Motor neuron (in vitro differentiated cells): ENCODE measurements at regions not wholly inside any gene's neighbourhood (a gene's known extent, or its start where the extent isn't known, plus 50 kb on each side); places are given as distances from the start of the nearest gene placed in this dataset.

Experiments
- ATAC-seq, 8 experiments: fragments of 200-7000 bp; cut with Tn5 transposase; replicated peaks in 6 of 8; 2 replicates each; pipeline ENCODE4 v1.8.0; 2021; ENCODE audit warnings: mild to moderate bottlenecking in 8 of 8, moderate library complexity in 8 of 8
- H3K27ac ChIP-seq, 2 donors: fragments of 250-450 bp; sonication (Bioruptor Pico); 2 replicates each; pipeline ENCODE4 v1.9.0; 2021; ENCODE audit warnings: antibody characterized with exemption in 2 of 2, mild to moderate bottlenecking in 2 of 2, moderate library complexity in 1 of 2
- H3K4me1 ChIP-seq, 2 donors: fragments of 250-450 bp; sonication (Bioruptor Pico); replicated peaks in 1 of 2; 2 replicates each; pipeline ENCODE4 v1.6.1; 2021; ENCODE audit warnings: antibody characterized with exemption in 2 of 2, mild to moderate bottlenecking in 2 of 2, moderate library complexity in 1 of 2
- H3K4me3 ChIP-seq, 5 donors: fragments of 250-450 bp; sonication (Bioruptor Pico); 2 replicates each; pipeline ENCODE4 v1.9.0; 2021; ENCODE audit warnings: antibody characterized with exemption in 5 of 5, mild to moderate bottlenecking in 5 of 5, moderate library complexity in 4 of 5
- WGBS, 10 experiments: fragments of 450-650 bp; shearing (Covaris generic); methylation state at CpG; one replicate each; pipeline ENCODE4 v1.0.0; 2022; 5-methylcytosine and 5-hydroxymethylcytosine counted together
- in situ Hi-C, 9 experiments: fragments of 400-800 bp; cut with MboI; loops; one replicate each; pipeline ENCODE4 v1.15.0; 2021; ENCODE audit warnings: low sequenced_read_pairs in 9 of 9, low pct_unique_long_range_greater_than_20kb in 2 of 9; ENCODE audit not compliant: unreplicated experiment in 9 of 9

GRCh38 chr4:165779950-165780670 is 92.9 kb upstream of the TLL1 start:
- 18 to 89% (median 52%) methylated on average over 2 to 5 of the region's 5 CpGs; no CpG with 5 or more reads in 2 of the 10 experiments for WGBS, 10 experiments
- ATAC-seq, result peak in 1 of 8 experiments; percentile 41
- no peak overlapping the region for H3K4me3 ChIP-seq
- H3K4me1 ChIP-seq, result no peaks in the 10 kb centered on the region
- in situ Hi-C loops, result no loop called here
- no peak overlapping the region for H3K27ac ChIP-seq

GRCh38 chr4:165780735-165781134 is 92.3 kb upstream of the TLL1 start:
- Histone ChIP-seq H3K4me1 (no peaks in the 10 kb centered on the region), H3K27ac (no peak overlapping the region), H3K4me3 (no peak overlapping the region)
- 0 to 100% (median 83%) methylated on average over 1 of the region's 1 CpG for WGBS, 10 experiments
- peak in 1 of 8 experiments; percentile 41 for ATAC-seq
- in situ Hi-C loops, result no loop called here

DNA sequence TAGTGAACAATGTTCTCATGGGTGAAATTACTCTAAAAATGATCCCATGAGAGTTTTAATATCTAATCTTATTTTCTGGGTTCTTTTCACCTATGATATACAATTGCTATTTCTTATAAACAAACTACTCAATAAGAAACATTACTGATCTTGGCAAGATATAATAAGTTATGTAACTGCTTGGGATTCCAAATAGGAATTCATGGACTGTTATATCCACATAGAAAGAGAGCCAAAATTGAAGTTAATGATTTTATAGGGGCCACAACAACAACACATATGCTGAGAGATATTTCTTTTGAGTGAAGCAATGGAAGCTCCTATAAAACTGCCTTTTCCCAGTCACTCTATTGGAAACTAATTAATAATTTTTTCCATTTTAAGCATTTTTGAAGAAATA is 90.4 kb upstream of the TLL1 start:
- H3K4me3 ChIP-seq, result no peak overlapping the region
- H3K27ac ChIP-seq, result no peak overlapping the region
- H3K4me1 ChIP-seq, result no peaks in the 10 kb centered on the region
- in situ Hi-C loops, result no loop called here
- no peak for ATAC-seq

GRCh38 chr4:165783626-165784025 is 89.4 kb upstream of the TLL1 start:
- no peaks in the 10 kb centered on the region for H3K4me1 ChIP-seq
- H3K27ac ChIP-seq, result no peak overlapping the region
- no peak for ATAC-seq
- in situ Hi-C loops, result no loop called here
- no peak overlapping the region for H3K4me3 ChIP-seq
- WGBS, 10 experiments, result 0 to 92% (median 51%) methylated on average over 1 to 3 of the region's 3 CpGs; no CpG with 5 or more reads in 2 of the 10 experiments

DNA sequence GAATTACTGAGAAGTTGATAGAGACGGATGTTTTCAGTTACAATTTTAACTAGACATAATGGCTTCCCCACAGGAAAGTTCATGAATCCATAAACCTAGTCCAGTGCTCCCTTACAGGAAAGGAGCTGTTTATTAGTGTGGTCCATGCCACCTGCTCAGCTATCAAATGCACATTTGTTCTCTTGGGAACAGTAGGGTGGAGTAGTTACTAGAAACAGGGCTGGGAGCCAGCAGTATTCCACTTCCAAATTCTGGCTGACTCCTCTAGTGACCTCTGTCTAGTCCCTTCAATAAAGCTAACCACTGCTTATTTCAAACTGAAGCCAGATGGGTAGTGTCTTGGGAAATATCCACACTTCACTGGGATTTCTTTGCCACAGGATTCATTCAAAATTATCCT is 88.4 kb upstream of the TLL1 start:
- in situ Hi-C loops, result no loop called here
- ATAC-seq, result peak in 2 of 8 experiments; percentile 47 to 75
- no peaks in the 10 kb centered on the region for H3K4me1 ChIP-seq
- WGBS, 10 experiments, result 0 to 100% (median 67%) methylated on average over 1 of the region's 1 CpG; no CpG with 5 or more reads in 3 of the 10 experiments
- no peak overlapping the region for H3K27ac ChIP-seq
- no peak overlapping the region for H3K4me3 ChIP-seq

GRCh38 chr4:165785337-165785736 is 87.7 kb upstream of the TLL1 start:
- Histone ChIP-seq H3K27ac (no peak overlapping the region), H3K4me1 (no peaks in the 10 kb centered on the region), H3K4me3 (no peak overlapping the region)
- ATAC-seq, result no peak
- in situ Hi-C loops, result no loop called here
- 0 to 100% (median 80%) methylated on average over 1 to 2 of the region's 2 CpGs; no CpG with 5 or more reads in 3 of the 10 experiments for WGBS, 10 experiments

DNA sequence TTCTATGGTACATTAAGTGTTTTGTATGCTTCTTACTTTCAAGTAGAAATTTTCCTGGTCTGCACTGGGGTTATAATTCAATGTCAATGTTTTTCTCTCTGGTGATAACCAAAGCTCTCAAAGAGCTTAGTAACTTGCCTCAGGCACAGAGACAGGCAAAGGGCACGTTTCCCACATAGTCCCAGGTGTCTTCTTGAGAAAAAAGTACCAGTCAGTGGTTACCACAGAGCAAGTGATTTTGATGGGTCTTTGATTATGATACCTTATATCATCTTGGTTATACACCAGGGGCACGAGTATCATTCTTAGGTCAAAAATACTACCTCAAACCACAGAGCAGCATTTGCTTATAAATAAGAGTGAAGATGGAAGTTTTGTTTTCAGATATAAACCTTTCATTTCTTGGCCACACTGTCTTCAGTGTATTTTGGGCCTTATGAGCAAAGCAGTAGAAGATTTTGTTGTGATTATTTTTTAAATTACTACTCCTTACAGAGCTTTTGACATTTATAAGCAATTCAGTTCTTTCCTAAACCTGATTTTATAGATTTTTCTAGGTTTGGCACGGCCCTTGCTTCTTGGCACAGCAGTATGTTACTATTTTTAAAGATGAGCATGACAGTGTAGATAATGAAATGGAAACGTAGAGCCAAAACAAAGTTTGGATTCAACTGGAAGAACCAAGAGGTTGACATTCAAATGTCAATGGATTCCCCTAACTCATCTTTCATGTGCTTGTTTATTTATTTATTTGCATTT is 85.3 kb upstream of the TLL1 start:
- Histone ChIP-seq H3K4me3 (no peak overlapping the region), H3K4me1 (no peaks in the 10 kb centered on the region), H3K27ac (no peak overlapping the region)
- in situ Hi-C loops, result no loop called here
- 4 to 100% (median 71%) methylated on average over 1 to 4 of the region's 4 CpGs for WGBS, 10 experiments
- ATAC-seq, result no peak

DNA sequence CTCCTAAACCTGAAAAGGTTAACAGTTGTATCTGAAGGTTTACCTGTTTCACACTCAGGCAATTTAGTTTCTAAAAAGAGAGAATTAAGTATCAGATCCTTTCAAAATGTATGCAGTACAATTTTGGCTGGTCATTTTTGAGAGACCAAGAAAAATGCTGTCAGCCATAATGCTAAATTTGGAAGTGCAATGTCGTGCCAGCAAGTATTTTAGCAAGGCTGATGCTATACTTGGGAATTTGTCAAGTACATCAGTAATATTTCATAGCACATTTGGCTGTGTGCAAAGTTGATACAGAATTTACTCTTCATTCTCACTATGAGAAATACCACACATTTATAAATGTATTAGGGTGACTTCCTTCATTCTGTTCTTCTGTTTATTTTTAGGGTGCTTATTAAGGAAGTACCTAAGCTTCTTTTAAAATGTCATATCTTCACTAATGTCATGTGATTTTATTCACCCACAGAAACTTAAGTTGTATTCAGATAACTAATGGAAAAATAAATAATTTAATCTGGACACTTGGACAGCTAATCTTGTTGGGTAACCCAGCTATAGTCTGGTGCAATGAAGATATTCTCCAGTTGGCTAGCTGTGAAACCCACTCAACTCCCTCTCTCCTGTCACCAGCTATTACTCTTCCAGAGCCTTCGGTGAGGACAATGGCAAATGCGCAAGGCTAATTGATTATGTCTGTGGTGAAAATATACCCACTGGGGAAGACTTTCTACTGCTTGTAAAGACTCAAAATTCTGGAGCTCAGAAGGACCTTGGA is 84.2 kb upstream of the TLL1 start:
- Histone ChIP-seq H3K4me1 (no peaks in the 10 kb centered on the region), H3K4me3 (no peak overlapping the region), H3K27ac (no peak overlapping the region)
- in situ Hi-C loops, result no loop called here
- 0 to 90% (median 48%) methylated on average over 1 to 3 of the region's 3 CpGs for WGBS, 10 experiments
- no peak for ATAC-seq

DNA sequence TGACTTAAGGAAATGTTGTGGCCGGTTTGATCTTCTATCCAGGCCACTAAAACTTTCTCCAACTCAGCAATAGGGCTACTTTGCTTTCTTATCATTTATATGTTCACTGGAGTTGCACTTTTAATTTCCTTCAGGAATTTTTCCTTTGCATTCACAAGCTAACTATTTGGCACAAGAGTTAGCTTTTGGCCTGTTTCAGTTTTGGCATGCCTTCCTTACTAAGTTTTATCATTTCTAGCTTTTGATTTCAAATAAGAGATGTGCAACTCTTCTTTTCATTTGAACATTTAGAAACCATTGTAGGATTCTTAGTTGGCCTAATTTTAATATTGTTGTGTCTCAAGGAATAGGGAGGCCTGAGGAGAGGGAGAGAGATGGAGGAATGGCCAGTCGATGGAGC is 79.8 kb upstream of the TLL1 start:
- H3K4me1 ChIP-seq, result no peaks in the 10 kb centered on the region
- in situ Hi-C loops, result no loop called here
- no peak overlapping the region for H3K27ac ChIP-seq
- no peak overlapping the region for H3K4me3 ChIP-seq
- no peak for ATAC-seq
- WGBS, 10 experiments, result 0 to 100% (median 80%) methylated on average over 1 to 2 of the region's 2 CpGs

- ATAC-seq, result no peak
- Histone ChIP-seq H3K4me1 (no peaks in the 10 kb centered on the region), H3K4me3 (no peak overlapping the region), H3K27ac (no peak overlapping the region)
- in situ Hi-C loops, result no loop called here
These were observed 78.2 kb upstream of the TLL1 start for GRCh38 chr4:165794834-165795233.

DNA sequence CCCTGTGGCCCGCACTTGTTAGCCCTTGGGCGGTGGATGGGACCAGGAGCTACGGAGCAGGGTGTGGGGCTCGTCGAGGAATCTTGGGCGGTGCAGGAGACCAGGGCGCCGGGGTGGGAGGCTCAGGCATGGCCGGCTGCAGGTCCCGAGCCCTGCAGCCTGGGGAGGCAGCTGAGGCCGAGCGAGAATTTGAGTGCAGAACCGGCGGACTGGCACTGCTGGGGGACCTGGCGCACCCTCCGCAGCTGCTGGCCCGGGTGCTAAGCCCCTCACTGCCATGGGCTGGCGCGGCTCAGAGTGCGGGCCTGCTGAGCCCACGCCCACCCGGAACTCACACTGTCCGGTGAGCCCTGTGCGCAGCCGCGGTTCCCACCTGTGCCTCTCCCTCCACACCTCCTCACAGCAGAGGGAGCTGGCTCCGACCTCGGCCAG is 73.6 kb upstream of the TLL1 start:
- Histone ChIP-seq H3K27ac (no peak overlapping the region), H3K4me3 (no peak overlapping the region), H3K4me1 (no peaks in the 10 kb centered on the region)
- no peak for ATAC-seq
- in situ Hi-C loops, result no loop called here
- 80 to 100% (median 88%) methylated on average over 3 to 8 of the region's 28 CpGs; no CpG with 5 or more reads in 6 of the 10 experiments for WGBS, 10 experiments

GRCh38 chr4:165802452-165802851 is 70.6 kb upstream of the TLL1 start:
- ATAC-seq, result no peak
- no peaks in the 10 kb centered on the region for H3K4me1 ChIP-seq
- no peak overlapping the region for H3K4me3 ChIP-seq
- 0 to 80% (median 50%) methylated on average over 1 to 2 of the region's 2 CpGs; no CpG with 5 or more reads in 3 of the 10 experiments for WGBS, 10 experiments
- in situ Hi-C loops, result no loop called here
- no peak overlapping the region for H3K27ac ChIP-seq

GRCh38 chr4:165803005-165803404 is 70.0 kb upstream of the TLL1 start:
- no peak overlapping the region for H3K4me3 ChIP-seq
- H3K4me1 ChIP-seq, result no peaks in the 10 kb centered on the region
- ATAC-seq, result peak in 1 of 8 experiments; percentile 25
- H3K27ac ChIP-seq, result no peak overlapping the region
- in situ Hi-C loops, result no loop called here
